Gastrocnemius medialis (tissue), 4 donors: ENCODE measurements at regions not wholly inside any gene's neighbourhood (a gene's known extent, or its start where the extent isn't known, plus 50 kb on each side); places are given as distances from the start of the nearest gene placed in this dataset.

Source experiments
- CTCF ChIP-seq, 5 experiments: fragments of 450-650 bp in 3 of 5; fragments of 200-600 bp in 2 of 5; sonication (generic) in 2 of 5; IDR thresholded peaks in 4 of 5; conservative IDR thresholded peaks in 1 of 5; 1 replicate in 4 of 5; 2 replicates in 1 of 5; pipeline ENCODE4 v1.5.1; 2016 to 2019; ENCODE audit warnings: antibody characterized with exemption in 5 of 5, mild to moderate bottlenecking in 3 of 5, moderate library complexity in 3 of 5
- POLR2A ChIP-seq, 2 donors: fragments of 450-650 bp; IDR thresholded peaks; one replicate each; pipeline ENCODE4 v1.6.1; 2017; ENCODE audit warnings: antibody characterized with exemption in 2 of 2, mild to moderate bottlenecking in 2 of 2, moderate library complexity in 2 of 2

- no peak for TF ChIP-seq CTCF (IDR thresholded peaks at IDR 0.05 in 4 of 5, conservative IDR thresholded peaks at IDR 0.05 in 1 of 5)
- no peak for TF ChIP-seq POLR2A (IDR thresholded peaks at IDR 0.05)
Measured at GRCh38 chr5:82655078-82655477, 376.9 kb upstream of the RPS23 start.
